Jurkat, Clone E6-1 (cell line): ENCODE measurements at regions not wholly inside any gene's neighbourhood (a gene's known extent, or its start where the extent isn't known, plus 50 kb on each side); places are given as distances from the start of the nearest gene placed in this dataset.

Experiments
- DNase-seq: peaks from one replicate; pipeline ENCODE4 v3.0.0-alpha.2; 2011; ENCODE audit warnings: low read depth, low spot score
- H3K4me3 ChIP-seq: 2 replicates; pipeline ENCODE4 v1.5.1; 2011; ENCODE audit warnings: mild to moderate bottlenecking, low read length, control low read depth, moderate library complexity

GRCh38 chr4:85419103-85419502, 55.8 kb upstream of the ARHGAP24 start:
- no peak for DNase-seq
- no peak overlapping the region for H3K4me3 ChIP-seq

GRCh38 chr4:85420831-85421230, 54.1 kb upstream of the ARHGAP24 start:
- no peak overlapping the region for H3K4me3 ChIP-seq
- no peak for DNase-seq

GRCh38 chr4:85423431-85423830, 51.5 kb upstream of the ARHGAP24 start:
- no peak overlapping the region for H3K4me3 ChIP-seq
- DNase-seq = no peak
